Loucy (cell line): ENCODE measurements at regions not wholly inside any gene's neighbourhood (a gene's known extent, or its start where the extent isn't known, plus 50 kb on each side); places are given as distances from the start of the nearest gene placed in this dataset.

Source experiments
- EZH2phosphoT487 ChIP-seq: fragments of 200-600 bp; IDR thresholded peaks from 2 replicates; pipeline ENCODE4 v1.6.1; 2018; ENCODE audit warnings: antibody characterized with exemption, mild to moderate bottlenecking, moderate library complexity, borderline replicate concordance
- TF ChIP-seq, protein P1 (sequence below): fragments of 200-600 bp; sonication (generic); conservative IDR thresholded peaks from 2 replicates; pipeline ENCODE4 v1.5.1; 2014; ENCODE audit warnings: mild to moderate bottlenecking, antibody characterized with exemption, low read length

- TF ChIP-seq, protein P1, sequence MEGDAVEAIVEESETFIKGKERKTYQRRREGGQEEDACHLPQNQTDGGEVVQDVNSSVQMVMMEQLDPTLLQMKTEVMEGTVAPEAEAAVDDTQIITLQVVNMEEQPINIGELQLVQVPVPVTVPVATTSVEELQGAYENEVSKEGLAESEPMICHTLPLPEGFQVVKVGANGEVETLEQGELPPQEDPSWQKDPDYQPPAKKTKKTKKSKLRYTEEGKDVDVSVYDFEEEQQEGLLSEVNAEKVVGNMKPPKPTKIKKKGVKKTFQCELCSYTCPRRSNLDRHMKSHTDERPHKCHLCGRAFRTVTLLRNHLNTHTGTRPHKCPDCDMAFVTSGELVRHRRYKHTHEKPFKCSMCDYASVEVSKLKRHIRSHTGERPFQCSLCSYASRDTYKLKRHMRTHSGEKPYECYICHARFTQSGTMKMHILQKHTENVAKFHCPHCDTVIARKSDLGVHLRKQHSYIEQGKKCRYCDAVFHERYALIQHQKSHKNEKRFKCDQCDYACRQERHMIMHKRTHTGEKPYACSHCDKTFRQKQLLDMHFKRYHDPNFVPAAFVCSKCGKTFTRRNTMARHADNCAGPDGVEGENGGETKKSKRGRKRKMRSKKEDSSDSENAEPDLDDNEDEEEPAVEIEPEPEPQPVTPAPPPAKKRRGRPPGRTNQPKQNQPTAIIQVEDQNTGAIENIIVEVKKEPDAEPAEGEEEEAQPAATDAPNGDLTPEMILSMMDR: no peak
- TF ChIP-seq EZH2phosphoT487: no peak
Observed at GRCh38 chr7:19621740-19622139, 87.1 kb downstream of the POLR1F start.
